HG03342 (cell line): ENCODE measurements at regions not wholly inside any gene's neighbourhood (a gene's known extent, or its start where the extent isn't known, plus 50 kb on each side); places are given as distances from the start of the nearest gene placed in this dataset.
"Not testable (repeated sequence)": the region's sequence is repeated elsewhere in the genome, so short reads cannot be mapped to it uniquely, and the experiment has no call there.

Experiments
- ATAC-seq: cut with Tn5 transposase; IDR thresholded peaks from one replicate; pipeline ENCODE4 v1.9.1; 2021; ENCODE audit warnings: mild to moderate bottlenecking, moderate library complexity; ENCODE audit not compliant: unreplicated experiment

GRCh38 chr4:143819029-143819428, 86.3 kb downstream of the GYPE start:
- no peak for ATAC-seq

GRCh38 chr4:143817866-143818265, 87.5 kb downstream of the GYPE start:
- not testable (repeated sequence) for ATAC-seq

- ATAC-seq: not testable (repeated sequence)
These were observed 90.0 kb downstream of the GYPE start for GRCh38 chr4:143815375-143815774.

- not testable (repeated sequence) for ATAC-seq
These were observed 91.8 kb downstream of the GYPE start for GRCh38 chr4:143813431-143814154.

GRCh38 chr4:143791693-143792092, 91.2 kb upstream of the FREM3 start:
- not testable (repeated sequence) for ATAC-seq

- ATAC-seq: not testable (repeated sequence)
These were observed 90.0 kb upstream of the FREM3 start for GRCh38 chr4:143790425-143790824.

GRCh38 chr4:143789618-143790017, 89.1 kb upstream of the FREM3 start:
- ATAC-seq: not testable (repeated sequence)

GRCh38 chr4:143784567-143784966, 84.1 kb upstream of the FREM3 start:
- no peak for ATAC-seq

GRCh38 chr4:143782521-143782920, 82.0 kb upstream of the FREM3 start:
- no peak for ATAC-seq

GRCh38 chr4:143773998-143774895, 73.8 kb upstream of the FREM3 start:
- peak; percentile 100 for ATAC-seq

GRCh38 chr4:143771269-143771668, 70.8 kb upstream of the FREM3 start:
- ATAC-seq: no peak

GRCh38 chr4:143768007-143768591, 67.6 kb upstream of the FREM3 start:
- ATAC-seq: no peak

GRCh38 chr4:143763587-143763986, 63.1 kb upstream of the FREM3 start:
- ATAC-seq: no peak

GRCh38 chr4:143762511-143762910, 62.0 kb upstream of the FREM3 start:
- ATAC-seq: no peak
